WTC11 (cell line): ENCODE measurements at regions not wholly inside any gene's neighbourhood (a gene's known extent, or its start where the extent isn't known, plus 50 kb on each side); places are given as distances from the start of the nearest gene placed in this dataset.
"Not testable (repeated sequence)": the region's sequence is repeated elsewhere in the genome, so short reads cannot be mapped to it uniquely, and the experiment has no call there.

Experiments used
- ATAC-seq: fragments of 200-7000 bp; cut with Tn5 transposase; 2 replicates; pipeline ENCODE4 v1.10.0; 2021; ENCODE audit warnings: mild to moderate bottlenecking, moderate library complexity
- CTCF ChIA-PET: fragments of 300-600 bp; sonication (Branson Sonifier 250); formaldehyde crosslinking; loops from one replicate; lab custom pipeline; 2021; ENCODE audit warnings: antibody characterized with exemption; lab: Charles Lee
- POLR2A ChIA-PET: fragments of 350-600 bp; sonication (Branson Sonifier 250); formaldehyde crosslinking; loops from one replicate; lab custom pipeline; 2021; ENCODE audit warnings: antibody characterized with exemption; lab: Charles Lee
- DNase-seq: peaks from one replicate; pipeline ENCODE4 v3.0.0; 2021; ENCODE audit warnings: low spot score
- H3K27ac Mint-ChIP-seq: 2 replicates; pipeline ENCODE4 v1.8.0; 2021; ENCODE audit warnings: mixed read lengths
- H3K27me3 Mint-ChIP-seq: 2 replicates; pipeline ENCODE4 v1.8.0; 2021; ENCODE audit warnings: low read depth, mild to moderate bottlenecking, moderate library complexity, mixed read lengths
- H3K36me3 Mint-ChIP-seq: 2 replicates; pipeline ENCODE4 v1.8.0; 2021; ENCODE audit warnings: mixed read lengths
- H3K4me1 Mint-ChIP-seq: 2 replicates; pipeline ENCODE4 v1.8.0; 2022; ENCODE audit warnings: mixed read lengths
- H3K4me3 Mint-ChIP-seq: 2 replicates; pipeline ENCODE4 v1.8.0; 2021; ENCODE audit warnings: mild to moderate bottlenecking, moderate library complexity, mixed read lengths
- H3K9me3 Mint-ChIP-seq: 2 replicates; pipeline ENCODE4 v1.8.0; 2021; ENCODE audit warnings: mixed read lengths
- CBFB ChIP-seq: sonication (generic); formaldehyde crosslinking; IDR thresholded peaks from 2 replicates; pipeline ENCODE4 v1.8.1; 2022; ENCODE audit warnings: mild to moderate bottlenecking, low read depth, missing genetic modification reagents
- FOXK1 ChIP-seq: sonication (generic); formaldehyde crosslinking; IDR thresholded peaks from 2 replicates; pipeline ENCODE4 v1.8.0; 2022; ENCODE audit warnings: mild to moderate bottlenecking, moderate library complexity, missing genetic modification reagents
- FOXP1 ChIP-seq: sonication (generic); formaldehyde crosslinking; IDR thresholded peaks from 2 replicates; pipeline ENCODE4 v1.8.0; 2022; ENCODE audit warnings: missing genetic modification reagents, mild to moderate bottlenecking, moderate library complexity, borderline replicate concordance
- GTF2I ChIP-seq: fragments of 250-450 bp; sonication (Bioruptor Pico); conservative IDR thresholded peaks from 2 replicates; pipeline ENCODE4 v1.4.0; 2021; ENCODE audit warnings: mild to moderate bottlenecking
- HMGA2 ChIP-seq: fragments of 250-450 bp; sonication (Bioruptor Pico); IDR thresholded peaks from 2 replicates; pipeline ENCODE4 v1.4.0; 2021; ENCODE audit warnings: mild to moderate bottlenecking, moderate library complexity
- IRF1 ChIP-seq: sonication (generic); formaldehyde crosslinking; IDR thresholded peaks from 2 replicates; pipeline ENCODE4 v1.8.0; 2023; ENCODE audit warnings: missing genetic modification reagents
- NFATC4 ChIP-seq: fragments of 250-450 bp; sonication (Bioruptor Pico); IDR thresholded peaks from 2 replicates; pipeline ENCODE4 v1.9.0; 2021; ENCODE audit warnings: mild to moderate bottlenecking
- NR2C2 ChIP-seq: sonication (generic); formaldehyde crosslinking; IDR thresholded peaks from 2 replicates; pipeline ENCODE4 v1.8.0; 2022; ENCODE audit warnings: mild to moderate bottlenecking, missing genetic modification reagents
- NR3C1 ChIP-seq: sonication (generic); formaldehyde crosslinking; conservative IDR thresholded peaks from 2 replicates; pipeline ENCODE4 v1.8.1; 2023; ENCODE audit warnings: low read depth, mild to moderate bottlenecking, missing genetic modification reagents
- RELA ChIP-seq: sonication (generic); formaldehyde crosslinking; IDR thresholded peaks from 2 replicates; pipeline ENCODE4 v1.8.1; 2022; ENCODE audit warnings: missing genetic modification reagents, mild to moderate bottlenecking, borderline replicate concordance
- ZNF121 ChIP-seq: sonication (generic); formaldehyde crosslinking; IDR thresholded peaks from 2 replicates; pipeline ENCODE4 v1.8.0; 2023; ENCODE audit warnings: missing genetic modification reagents
- ZNF138 ChIP-seq: sonication (generic); formaldehyde crosslinking; conservative IDR thresholded peaks from 2 replicates; pipeline ENCODE4 v1.8.1; 2022; ENCODE audit warnings: mild to moderate bottlenecking, moderate library complexity, missing genetic modification reagents
- ZNF263 ChIP-seq: sonication (generic); formaldehyde crosslinking; IDR thresholded peaks from 2 replicates; pipeline ENCODE4 v1.8.1; 2022; ENCODE audit warnings: low read depth, mild to moderate bottlenecking, moderate library complexity, missing genetic modification reagents
- ZNF317 ChIP-seq: sonication (generic); formaldehyde crosslinking; IDR thresholded peaks from 2 replicates; pipeline ENCODE4 v1.8.1; 2023; ENCODE audit warnings: low read depth, mild to moderate bottlenecking, moderate library complexity, missing genetic modification reagents, borderline replicate concordance
- ZNF396 ChIP-seq: fragments of 250-450 bp; sonication (Bioruptor Pico); IDR thresholded peaks from 2 replicates; pipeline ENCODE4 v1.8.0; 2021; ENCODE audit warnings: mild to moderate bottlenecking, moderate library complexity, borderline replicate concordance
- ZNF416 ChIP-seq: fragments of 250-450 bp; sonication (Bioruptor Pico); IDR thresholded peaks from 2 replicates; pipeline ENCODE4 v1.9.0; 2021; ENCODE audit warnings: mild to moderate bottlenecking, inconsistent platforms
- TF ChIP-seq, protein P1 (sequence below): sonication (generic); formaldehyde crosslinking; IDR thresholded peaks from 2 replicates; pipeline ENCODE4 v1.8.0; 2022; ENCODE audit warnings: mild to moderate bottlenecking, missing genetic modification reagents
- TF ChIP-seq, protein P2 (sequence below): sonication (generic); formaldehyde crosslinking; IDR thresholded peaks from 2 replicates; pipeline ENCODE4 v1.8.1; 2023; ENCODE audit warnings: mild to moderate bottlenecking, missing genetic modification reagents, moderate library complexity
- TF ChIP-seq, protein P3 (sequence below): sonication (generic); formaldehyde crosslinking; IDR thresholded peaks from 2 replicates; pipeline ENCODE4 v1.8.0; 2022; ENCODE audit warnings: mild to moderate bottlenecking, missing genetic modification reagents
- TF ChIP-seq, protein P4 (sequence below): sonication (generic); formaldehyde crosslinking; IDR thresholded peaks from 2 replicates; pipeline ENCODE4 v1.8.1; 2023; ENCODE audit warnings: mild to moderate bottlenecking, missing genetic modification reagents

DNA sequence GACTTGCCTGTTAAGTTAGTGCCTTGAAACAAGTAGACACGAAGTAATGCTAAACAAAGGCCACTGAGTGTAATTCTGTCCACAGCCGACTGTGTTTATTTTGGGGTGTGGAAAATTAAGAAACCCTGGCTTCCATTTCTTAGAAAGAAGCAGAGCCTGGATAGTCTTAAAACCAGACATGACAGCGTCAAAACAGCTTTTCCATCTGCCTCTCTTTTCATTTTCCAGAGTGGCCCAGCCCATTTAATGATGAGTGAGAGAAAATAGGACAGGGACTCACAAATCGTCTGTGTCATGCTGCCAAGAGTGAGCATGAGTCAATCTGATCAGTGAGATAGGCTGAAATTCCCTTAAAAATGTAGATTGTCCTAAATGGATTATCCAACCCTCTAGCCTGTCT lies 485.9 kb downstream of the JRKL start:
- no peak for DNase-seq
- Mint-ChIP-seq H3K27ac (no peak overlapping the region), H3K27me3 (no peaks in the 10 kb centered on the region), H3K4me3 (no peak overlapping the region), H3K36me3 (no peaks in the 10 kb centered on the region), H3K9me3 (no peaks in the 10 kb centered on the region), H3K4me1 (peaks cover 3% of the 10 kb centered on the region)
- POLR2A ChIA-PET: no interaction called here
- CTCF ChIA-PET: no interaction called here
- TF ChIP-seq NR2C2 (CRISPR knock-in tag): no peak
- TF ChIP-seq, protein P1, sequence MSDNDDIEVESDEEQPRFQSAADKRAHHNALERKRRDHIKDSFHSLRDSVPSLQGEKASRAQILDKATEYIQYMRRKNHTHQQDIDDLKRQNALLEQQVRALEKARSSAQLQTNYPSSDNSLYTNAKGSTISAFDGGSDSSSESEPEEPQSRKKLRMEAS: no peak
- no peak for TF ChIP-seq NR3C1
- no peak for TF ChIP-seq ZNF416 (CRISPR knock-in tag)
- no peak for TF ChIP-seq ZNF263 (CRISPR knock-in tag)
- TF ChIP-seq ZNF317 (CRISPR knock-in tag): no peak
- TF ChIP-seq ZNF396 (CRISPR knock-in tag): no peak
- no peak for TF ChIP-seq HMGA2 (CRISPR knock-in tag)
- TF ChIP-seq RELA (CRISPR knock-in tag): no peak
- TF ChIP-seq CBFB: no peak
- no peak for TF ChIP-seq NFATC4 (CRISPR knock-in tag)
- no peak for ATAC-seq

DNA sequence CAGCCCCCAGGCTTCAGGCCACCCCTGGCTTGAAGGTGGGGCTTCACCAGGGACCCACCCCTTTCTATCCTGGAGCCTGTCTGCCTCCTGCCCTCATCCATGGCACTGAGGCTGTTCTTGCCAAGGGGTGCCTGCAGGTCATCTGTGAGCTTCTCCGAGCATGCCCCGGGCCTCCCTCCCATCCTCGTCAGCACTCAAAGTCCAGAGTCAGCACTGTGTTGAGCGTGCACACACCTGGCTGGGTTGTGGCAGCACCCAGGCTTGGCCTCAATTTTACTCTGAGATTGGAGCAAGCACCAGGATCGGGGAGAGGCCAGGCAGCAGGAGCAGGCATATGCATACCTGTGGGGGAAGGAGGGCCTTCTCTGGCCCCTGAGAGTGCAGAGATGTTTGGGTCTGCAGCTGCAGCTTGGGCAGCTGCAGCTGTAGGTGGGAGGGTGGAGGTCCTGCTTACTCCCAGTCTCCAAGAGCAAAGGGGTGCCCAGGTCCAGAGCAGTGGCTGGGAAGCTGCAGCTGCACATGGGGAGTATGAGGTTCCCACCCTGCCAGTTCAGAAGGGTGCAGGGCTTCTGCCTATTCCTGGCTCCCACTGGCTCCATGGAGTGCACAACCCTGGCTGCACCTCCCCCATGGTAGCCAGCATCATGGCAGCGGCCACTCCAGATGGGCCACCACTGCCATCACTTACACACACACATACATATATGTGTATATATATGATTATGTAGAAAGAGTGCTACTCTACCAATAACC lies 488.7 kb downstream of the JRKL start:
- Mint-ChIP-seq H3K27ac (no peak overlapping the region), H3K27me3 (no peaks in the 10 kb centered on the region), H3K36me3 (no peaks in the 10 kb centered on the region), H3K9me3 (peaks cover 5% of the 10 kb centered on the region; the same call in 1 of the 2 replicates), H3K4me3 (no peak overlapping the region), H3K4me1 (peaks cover 3% of the 10 kb centered on the region)
- CTCF ChIA-PET: no interaction called here
- TF ChIP-seq, protein P2, sequence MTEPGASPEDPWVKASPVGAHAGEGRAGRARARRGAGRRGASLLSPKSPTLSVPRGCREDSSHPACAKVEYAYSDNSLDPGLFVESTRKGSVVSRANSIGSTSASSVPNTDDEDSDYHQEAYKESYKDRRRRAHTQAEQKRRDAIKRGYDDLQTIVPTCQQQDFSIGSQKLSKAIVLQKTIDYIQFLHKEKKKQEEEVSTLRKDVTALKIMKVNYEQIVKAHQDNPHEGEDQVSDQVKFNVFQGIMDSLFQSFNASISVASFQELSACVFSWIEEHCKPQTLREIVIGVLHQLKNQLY (CRISPR knock-in tag): no peak
- TF ChIP-seq ZNF138 (CRISPR knock-in tag) (no peak), FOXK1 (CRISPR knock-in tag) (no peak), ZNF121 (CRISPR knock-in tag) (no peak), FOXP1 (CRISPR knock-in tag) (no peak), ZNF263 (CRISPR knock-in tag) (no peak), GTF2I (no peak), IRF1 (CRISPR knock-in tag) (no peak)
- TF ChIP-seq, protein P3, sequence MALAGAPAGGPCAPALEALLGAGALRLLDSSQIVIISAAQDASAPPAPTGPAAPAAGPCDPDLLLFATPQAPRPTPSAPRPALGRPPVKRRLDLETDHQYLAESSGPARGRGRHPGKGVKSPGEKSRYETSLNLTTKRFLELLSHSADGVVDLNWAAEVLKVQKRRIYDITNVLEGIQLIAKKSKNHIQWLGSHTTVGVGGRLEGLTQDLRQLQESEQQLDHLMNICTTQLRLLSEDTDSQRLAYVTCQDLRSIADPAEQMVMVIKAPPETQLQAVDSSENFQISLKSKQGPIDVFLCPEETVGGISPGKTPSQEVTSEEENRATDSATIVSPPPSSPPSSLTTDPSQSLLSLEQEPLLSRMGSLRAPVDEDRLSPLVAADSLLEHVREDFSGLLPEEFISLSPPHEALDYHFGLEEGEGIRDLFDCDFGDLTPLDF: no peak
- TF ChIP-seq, protein P4, sequence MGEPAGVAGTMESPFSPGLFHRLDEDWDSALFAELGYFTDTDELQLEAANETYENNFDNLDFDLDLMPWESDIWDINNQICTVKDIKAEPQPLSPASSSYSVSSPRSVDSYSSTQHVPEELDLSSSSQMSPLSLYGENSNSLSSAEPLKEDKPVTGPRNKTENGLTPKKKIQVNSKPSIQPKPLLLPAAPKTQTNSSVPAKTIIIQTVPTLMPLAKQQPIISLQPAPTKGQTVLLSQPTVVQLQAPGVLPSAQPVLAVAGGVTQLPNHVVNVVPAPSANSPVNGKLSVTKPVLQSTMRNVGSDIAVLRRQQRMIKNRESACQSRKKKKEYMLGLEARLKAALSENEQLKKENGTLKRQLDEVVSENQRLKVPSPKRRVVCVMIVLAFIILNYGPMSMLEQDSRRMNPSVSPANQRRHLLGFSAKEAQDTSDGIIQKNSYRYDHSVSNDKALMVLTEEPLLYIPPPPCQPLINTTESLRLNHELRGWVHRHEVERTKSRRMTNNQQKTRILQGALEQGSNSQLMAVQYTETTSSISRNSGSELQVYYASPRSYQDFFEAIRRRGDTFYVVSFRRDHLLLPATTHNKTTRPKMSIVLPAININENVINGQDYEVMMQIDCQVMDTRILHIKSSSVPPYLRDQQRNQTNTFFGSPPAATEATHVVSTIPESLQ: no peak
- POLR2A ChIA-PET: no interaction called here
- ATAC-seq (no peak; the same call in 1 of the 2 replicates), DNase-seq (no peak)

DNA sequence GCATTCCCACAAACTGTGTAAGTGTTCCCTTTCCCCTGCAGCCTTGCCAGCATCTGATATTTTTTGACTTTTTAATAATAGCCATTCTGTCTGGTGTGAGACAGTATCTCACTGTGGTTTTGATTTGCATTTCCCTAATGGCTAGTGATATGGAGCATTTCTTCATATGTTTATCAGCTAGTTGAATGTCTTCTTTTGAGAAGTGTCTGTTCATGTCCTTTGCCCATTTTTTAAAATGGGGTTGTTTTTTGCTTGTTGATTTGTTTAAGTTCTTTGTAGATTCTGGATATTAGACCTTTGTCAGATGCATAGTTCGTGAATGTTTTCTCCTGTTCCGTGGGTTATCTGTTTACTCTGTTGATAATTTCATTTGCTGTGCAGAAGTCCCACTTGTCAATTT lies 492.8 kb downstream of the JRKL start:
- H3K27me3 Mint-ChIP-seq, H3K27ac Mint-ChIP-seq, H3K4me3 Mint-ChIP-seq, ATAC-seq, POLR2A ChIA-PET, H3K4me1 Mint-ChIP-seq, H3K9me3 Mint-ChIP-seq, H3K36me3 Mint-ChIP-seq, DNase-seq, CTCF ChIA-PET: not testable (repeated sequence)
